GM23248 (cell line): ENCODE measurements at regions not wholly inside any gene's neighbourhood (a gene's known extent, or its start where the extent isn't known, plus 50 kb on each side); places are given as distances from the start of the nearest gene placed in this dataset.

ENCODE experiments used
- EZH2 ChIP-seq: fragments of 200-600 bp; sonication (generic); IDR thresholded peaks from 2 replicates; pipeline ENCODE4 v1.6.1; 2018; ENCODE audit warnings: antibody characterized with exemption, mild to moderate bottlenecking; ENCODE audit not compliant: insufficient read depth, poor library complexity, severe bottlenecking
- EZH2phosphoT487 ChIP-seq: fragments of 200-600 bp; sonication (generic); IDR thresholded peaks from 2 replicates; pipeline ENCODE4 v1.6.1; 2018; ENCODE audit warnings: antibody characterized with exemption, moderate library complexity, mild to moderate bottlenecking, low read depth; ENCODE audit not compliant: insufficient read depth

- no peak for TF ChIP-seq EZH2phosphoT487
- no peak for TF ChIP-seq EZH2
Measured at GRCh38 chr3:124448954-124449353, 281.3 kb upstream of the UMPS start.
